HEK293 (cell line): ENCODE measurements at regions not wholly inside any gene's neighbourhood (a gene's known extent, or its start where the extent isn't known, plus 50 kb on each side); places are given as distances from the start of the nearest gene placed in this dataset.

Experiments
- MZF1 ChIP-seq: fragments of 450-650 bp; formaldehyde crosslinking; IDR thresholded peaks from 2 replicates; pipeline ENCODE4 v1.5.1; 2017; ENCODE audit warnings: missing biosample characterization, missing genetic modification characterization, borderline replicate concordance
- TCF7L2 ChIP-seq: IDR thresholded peaks from 2 replicates; pipeline ENCODE4 v1.6.1; 2011; ENCODE audit warnings: low read depth, mild to moderate bottlenecking, inconsistent platforms, low read length, moderate library complexity, borderline replicate concordance
- ZFHX2 ChIP-seq: fragments of 450-650 bp; formaldehyde crosslinking; conservative IDR thresholded peaks from 2 replicates; pipeline ENCODE4 v1.5.1; 2016; ENCODE audit warnings: missing biosample characterization, missing genetic modification characterization
- ZNF366 ChIP-seq: fragments of 450-650 bp; formaldehyde crosslinking; conservative IDR thresholded peaks from 2 replicates; pipeline ENCODE4 v1.5.1; 2016; ENCODE audit warnings: missing biosample characterization, missing genetic modification characterization
- ZNF501 ChIP-seq: fragments of 450-650 bp; formaldehyde crosslinking; IDR thresholded peaks from 2 replicates; pipeline ENCODE4 v1.5.1; 2016; ENCODE audit warnings: missing biosample characterization, missing genetic modification characterization
- TF ChIP-seq, protein P1 (sequence below): fragments of 450-650 bp; formaldehyde crosslinking; IDR thresholded peaks from 2 replicates; pipeline ENCODE4 v1.5.1; 2016; ENCODE audit warnings: missing biosample characterization, missing genetic modification characterization
- TF ChIP-seq, protein P2 (sequence below): fragments of 450-650 bp; formaldehyde crosslinking; IDR thresholded peaks from 2 replicates; pipeline ENCODE4 v1.5.1; 2016; ENCODE audit warnings: missing biosample characterization, missing genetic modification characterization
- TF ChIP-seq, protein P3 (sequence below): IDR thresholded peaks from 2 replicates; pipeline ENCODE4 v1.6.1; 2011; ENCODE audit warnings: mild to moderate bottlenecking, low read depth, low read length, borderline replicate concordance

DNA sequence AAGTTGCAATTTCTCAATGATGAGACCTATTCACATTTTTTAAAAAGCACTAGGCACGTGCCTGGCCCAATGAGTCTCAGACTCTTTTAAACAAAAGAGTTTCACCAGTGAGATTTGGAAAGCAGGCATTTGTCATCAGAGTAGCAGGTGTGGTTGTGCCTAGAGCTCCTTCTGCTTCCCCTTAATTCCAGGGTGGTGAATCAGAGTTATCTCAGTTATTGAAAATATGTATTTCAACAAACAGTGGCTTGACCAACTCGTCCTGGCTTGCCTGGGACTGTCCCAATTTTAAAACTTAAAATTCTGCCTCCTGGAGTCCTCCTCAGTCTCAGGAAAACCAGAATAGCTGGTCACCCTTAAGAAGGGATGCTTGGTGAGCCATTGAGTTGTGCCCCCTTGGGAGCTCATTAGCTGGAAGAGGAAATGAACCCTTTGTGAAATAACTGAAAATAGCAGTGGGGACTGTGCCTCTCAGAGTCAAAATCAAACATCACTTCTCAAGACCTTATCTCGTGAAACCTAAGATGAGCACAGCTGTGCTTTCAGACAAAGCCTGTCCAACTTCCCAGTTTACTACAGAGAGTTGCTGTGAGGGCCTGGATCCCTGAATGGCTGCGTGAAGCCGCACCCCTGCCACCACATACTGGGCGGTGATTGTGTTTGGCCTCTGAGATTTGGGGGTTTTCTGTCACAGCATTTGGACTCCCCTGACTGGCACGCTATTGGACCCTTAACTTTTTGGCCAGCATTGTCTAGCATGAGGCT lies 116.3 kb downstream of the ANKRD60 start:
- TF ChIP-seq, protein P1, sequence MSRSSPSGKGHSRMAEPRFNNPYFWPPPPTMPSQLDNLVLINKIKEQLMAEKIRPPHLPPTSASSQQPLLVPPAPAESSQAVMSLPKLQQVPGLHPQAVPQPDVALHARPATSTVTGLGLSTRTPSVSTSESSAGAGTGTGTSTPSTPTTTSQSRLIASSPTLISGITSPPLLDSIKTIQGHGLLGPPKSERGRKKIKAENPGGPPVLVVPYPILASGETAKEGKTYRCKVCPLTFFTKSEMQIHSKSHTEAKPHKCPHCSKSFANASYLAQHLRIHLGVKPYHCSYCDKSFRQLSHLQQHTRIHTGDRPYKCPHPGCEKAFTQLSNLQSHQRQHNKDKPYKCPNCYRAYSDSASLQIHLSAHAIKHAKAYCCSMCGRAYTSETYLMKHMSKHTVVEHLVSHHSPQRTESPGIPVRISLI (tag by site-specific recombination): no peak
- TF ChIP-seq, protein P2, sequence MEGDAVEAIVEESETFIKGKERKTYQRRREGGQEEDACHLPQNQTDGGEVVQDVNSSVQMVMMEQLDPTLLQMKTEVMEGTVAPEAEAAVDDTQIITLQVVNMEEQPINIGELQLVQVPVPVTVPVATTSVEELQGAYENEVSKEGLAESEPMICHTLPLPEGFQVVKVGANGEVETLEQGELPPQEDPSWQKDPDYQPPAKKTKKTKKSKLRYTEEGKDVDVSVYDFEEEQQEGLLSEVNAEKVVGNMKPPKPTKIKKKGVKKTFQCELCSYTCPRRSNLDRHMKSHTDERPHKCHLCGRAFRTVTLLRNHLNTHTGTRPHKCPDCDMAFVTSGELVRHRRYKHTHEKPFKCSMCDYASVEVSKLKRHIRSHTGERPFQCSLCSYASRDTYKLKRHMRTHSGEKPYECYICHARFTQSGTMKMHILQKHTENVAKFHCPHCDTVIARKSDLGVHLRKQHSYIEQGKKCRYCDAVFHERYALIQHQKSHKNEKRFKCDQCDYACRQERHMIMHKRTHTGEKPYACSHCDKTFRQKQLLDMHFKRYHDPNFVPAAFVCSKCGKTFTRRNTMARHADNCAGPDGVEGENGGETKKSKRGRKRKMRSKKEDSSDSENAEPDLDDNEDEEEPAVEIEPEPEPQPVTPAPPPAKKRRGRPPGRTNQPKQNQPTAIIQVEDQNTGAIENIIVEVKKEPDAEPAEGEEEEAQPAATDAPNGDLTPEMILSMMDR (tag by site-specific recombination): no peak
- TF ChIP-seq ZNF366 (tag by site-specific recombination) (no peak), MZF1 (tag by site-specific recombination) (no peak), TCF7L2 (no peak), ZFHX2 (no peak), ZNF501 (no peak)
- TF ChIP-seq, protein P3, sequence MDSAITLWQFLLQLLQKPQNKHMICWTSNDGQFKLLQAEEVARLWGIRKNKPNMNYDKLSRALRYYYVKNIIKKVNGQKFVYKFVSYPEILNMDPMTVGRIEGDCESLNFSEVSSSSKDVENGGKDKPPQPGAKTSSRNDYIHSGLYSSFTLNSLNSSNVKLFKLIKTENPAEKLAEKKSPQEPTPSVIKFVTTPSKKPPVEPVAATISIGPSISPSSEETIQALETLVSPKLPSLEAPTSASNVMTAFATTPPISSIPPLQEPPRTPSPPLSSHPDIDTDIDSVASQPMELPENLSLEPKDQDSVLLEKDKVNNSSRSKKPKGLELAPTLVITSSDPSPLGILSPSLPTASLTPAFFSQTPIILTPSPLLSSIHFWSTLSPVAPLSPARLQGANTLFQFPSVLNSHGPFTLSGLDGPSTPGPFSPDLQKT: no peak
